WTC11 (cell line): ENCODE measurements at regions not wholly inside any gene's neighbourhood (a gene's known extent, or its start where the extent isn't known, plus 50 kb on each side); places are given as distances from the start of the nearest gene placed in this dataset.

Experiments used
- ATAC-seq: fragments of 200-7000 bp; cut with Tn5 transposase; 2 replicates; pipeline ENCODE4 v1.10.0; 2021; ENCODE audit warnings: mild to moderate bottlenecking, moderate library complexity
- CTCF ChIA-PET: fragments of 300-600 bp; sonication (Branson Sonifier 250); formaldehyde crosslinking; loops from one replicate; lab custom pipeline; 2021; ENCODE audit warnings: antibody characterized with exemption; lab: Charles Lee
- POLR2A ChIA-PET: fragments of 350-600 bp; sonication (Branson Sonifier 250); formaldehyde crosslinking; loops from one replicate; lab custom pipeline; 2021; ENCODE audit warnings: antibody characterized with exemption; lab: Charles Lee
- DNase-seq: peaks from one replicate; pipeline ENCODE4 v3.0.0; 2021; ENCODE audit warnings: low spot score
- H3K27ac Mint-ChIP-seq: 2 replicates; pipeline ENCODE4 v1.8.0; 2021; ENCODE audit warnings: mixed read lengths
- H3K27me3 Mint-ChIP-seq: 2 replicates; pipeline ENCODE4 v1.8.0; 2021; ENCODE audit warnings: low read depth, mild to moderate bottlenecking, moderate library complexity, mixed read lengths
- H3K36me3 Mint-ChIP-seq: 2 replicates; pipeline ENCODE4 v1.8.0; 2021; ENCODE audit warnings: mixed read lengths
- H3K4me1 Mint-ChIP-seq: 2 replicates; pipeline ENCODE4 v1.8.0; 2022; ENCODE audit warnings: mixed read lengths
- H3K4me3 Mint-ChIP-seq: 2 replicates; pipeline ENCODE4 v1.8.0; 2021; ENCODE audit warnings: mild to moderate bottlenecking, moderate library complexity, mixed read lengths
- H3K9me3 Mint-ChIP-seq: 2 replicates; pipeline ENCODE4 v1.8.0; 2021; ENCODE audit warnings: mixed read lengths
- ATF6 ChIP-seq: sonication (generic); formaldehyde crosslinking; IDR thresholded peaks from 2 replicates; pipeline ENCODE4 v1.8.1; 2023; ENCODE audit warnings: mild to moderate bottlenecking, missing genetic modification reagents
- CREM ChIP-seq: sonication (generic); formaldehyde crosslinking; IDR thresholded peaks from 2 replicates; pipeline ENCODE4 v1.8.1; 2022; ENCODE audit warnings: mild to moderate bottlenecking, missing genetic modification reagents, moderate library complexity
- E2F4 ChIP-seq: sonication (generic); formaldehyde crosslinking; IDR thresholded peaks from 2 replicates; pipeline ENCODE4 v1.8.1; 2022; ENCODE audit warnings: low read depth, mild to moderate bottlenecking, moderate library complexity, missing genetic modification reagents, borderline replicate concordance
- EMX1 ChIP-seq: fragments of 250-450 bp; sonication (Bioruptor Pico); IDR thresholded peaks from 2 replicates; pipeline ENCODE4 v1.8.0; 2021; ENCODE audit warnings: mild to moderate bottlenecking
- ERG ChIP-seq: fragments of 250-450 bp; sonication (Bioruptor Pico); IDR thresholded peaks from 2 replicates; pipeline ENCODE4 v1.8.0; 2021; ENCODE audit warnings: mild to moderate bottlenecking
- ETV6 ChIP-seq: sonication (generic); formaldehyde crosslinking; IDR thresholded peaks from 2 replicates; pipeline ENCODE4 v1.8.1; 2022; ENCODE audit warnings: mild to moderate bottlenecking, missing genetic modification reagents
- FOXJ3 ChIP-seq: sonication (generic); formaldehyde crosslinking; IDR thresholded peaks from 2 replicates; pipeline ENCODE4 v1.9.0; 2021; ENCODE audit warnings: missing genetic modification reagents, mild to moderate bottlenecking, borderline replicate concordance
- JUN ChIP-seq: sonication (generic); formaldehyde crosslinking; IDR thresholded peaks from 2 replicates; pipeline ENCODE4 v1.8.0; 2023; ENCODE audit warnings: mild to moderate bottlenecking, missing genetic modification reagents
- KAT7 ChIP-seq: sonication (generic); formaldehyde crosslinking; IDR thresholded peaks from 2 replicates; pipeline ENCODE4 v1.8.1; 2023; ENCODE audit warnings: missing genetic modification reagents, mild to moderate bottlenecking, borderline replicate concordance
- NFATC4 ChIP-seq: fragments of 250-450 bp; sonication (Bioruptor Pico); IDR thresholded peaks from 2 replicates; pipeline ENCODE4 v1.9.0; 2021; ENCODE audit warnings: mild to moderate bottlenecking
- NR1H2 ChIP-seq: sonication (generic); formaldehyde crosslinking; IDR thresholded peaks from 2 replicates; pipeline ENCODE4 v1.9.0; 2021; ENCODE audit warnings: mild to moderate bottlenecking, moderate library complexity, missing genetic modification reagents
- OVOL2 ChIP-seq: fragments of 250-450 bp; sonication (Bioruptor Pico); IDR thresholded peaks from 2 replicates; pipeline ENCODE4 v1.9.0; 2021; ENCODE audit warnings: mild to moderate bottlenecking, borderline replicate concordance
- RELA ChIP-seq: sonication (generic); formaldehyde crosslinking; IDR thresholded peaks from 2 replicates; pipeline ENCODE4 v1.8.1; 2022; ENCODE audit warnings: missing genetic modification reagents, mild to moderate bottlenecking, borderline replicate concordance
- RORB ChIP-seq: fragments of 250-450 bp; sonication (Bioruptor Pico); IDR thresholded peaks from 2 replicates; pipeline ENCODE4 v1.9.0; 2021; ENCODE audit warnings: mild to moderate bottlenecking
- TEAD1 ChIP-seq: sonication (generic); formaldehyde crosslinking; IDR thresholded peaks from 2 replicates; pipeline ENCODE4 v1.8.0; 2022; ENCODE audit warnings: mild to moderate bottlenecking, missing genetic modification reagents
- ZBTB21 ChIP-seq: sonication (generic); formaldehyde crosslinking; IDR thresholded peaks from 2 replicates; pipeline ENCODE4 v1.8.1; 2023; ENCODE audit warnings: mild to moderate bottlenecking, missing genetic modification reagents, borderline replicate concordance
- ZBTB43 ChIP-seq: sonication (generic); formaldehyde crosslinking; IDR thresholded peaks from 2 replicates; pipeline ENCODE4 v1.8.1; 2023; ENCODE audit warnings: mild to moderate bottlenecking, missing genetic modification reagents
- ZNF232 ChIP-seq: sonication (generic); formaldehyde crosslinking; IDR thresholded peaks from 2 replicates; pipeline ENCODE4 v1.8.0; 2022; ENCODE audit warnings: mild to moderate bottlenecking, missing genetic modification reagents
- ZNF317 ChIP-seq: sonication (generic); formaldehyde crosslinking; IDR thresholded peaks from 2 replicates; pipeline ENCODE4 v1.8.1; 2023; ENCODE audit warnings: low read depth, mild to moderate bottlenecking, moderate library complexity, missing genetic modification reagents, borderline replicate concordance
- TF ChIP-seq, protein P1 (sequence below): sonication (generic); formaldehyde crosslinking; IDR thresholded peaks from 2 replicates; pipeline ENCODE4 v1.8.1; 2023; ENCODE audit warnings: mild to moderate bottlenecking, moderate library complexity, missing genetic modification reagents
- TF ChIP-seq, protein P2 (sequence below): sonication (generic); formaldehyde crosslinking; conservative IDR thresholded peaks from 2 replicates; pipeline ENCODE4 v1.8.1; 2022; ENCODE audit warnings: mild to moderate bottlenecking, missing genetic modification reagents
- TF ChIP-seq, protein P3 (sequence below): fragments of 250-450 bp; sonication (Bioruptor Pico); IDR thresholded peaks from 2 replicates; pipeline ENCODE4 v1.9.0; 2021; ENCODE audit warnings: mild to moderate bottlenecking
- TF ChIP-seq, protein P4 (sequence below): sonication (generic); formaldehyde crosslinking; IDR thresholded peaks from 2 replicates; pipeline ENCODE4 v1.8.1; 2023; ENCODE audit warnings: mild to moderate bottlenecking, missing genetic modification reagents, borderline replicate concordance

DNA sequence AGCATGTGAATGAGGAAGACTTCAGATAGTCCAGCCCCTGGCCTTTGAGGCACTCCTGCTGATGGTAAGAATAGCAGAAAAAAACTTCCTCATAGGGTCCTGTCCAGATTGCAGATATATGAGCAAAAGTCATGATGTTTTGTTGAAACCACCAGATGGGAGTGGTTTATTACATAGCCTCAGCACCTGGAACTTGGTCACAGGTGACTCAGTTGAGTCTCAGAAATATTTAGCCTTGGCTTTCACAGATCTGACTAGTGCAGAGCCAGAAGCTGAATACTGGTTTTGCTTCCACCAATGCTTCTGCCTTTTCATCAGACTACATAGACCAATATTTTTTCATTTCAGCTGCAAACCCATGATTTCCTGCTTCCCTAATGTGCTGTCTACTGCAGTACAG lies 994.9 kb upstream of the SLIT2 start:
- no peaks in the 10 kb centered on the region for H3K27me3 Mint-ChIP-seq
- TF ChIP-seq, protein P1, sequence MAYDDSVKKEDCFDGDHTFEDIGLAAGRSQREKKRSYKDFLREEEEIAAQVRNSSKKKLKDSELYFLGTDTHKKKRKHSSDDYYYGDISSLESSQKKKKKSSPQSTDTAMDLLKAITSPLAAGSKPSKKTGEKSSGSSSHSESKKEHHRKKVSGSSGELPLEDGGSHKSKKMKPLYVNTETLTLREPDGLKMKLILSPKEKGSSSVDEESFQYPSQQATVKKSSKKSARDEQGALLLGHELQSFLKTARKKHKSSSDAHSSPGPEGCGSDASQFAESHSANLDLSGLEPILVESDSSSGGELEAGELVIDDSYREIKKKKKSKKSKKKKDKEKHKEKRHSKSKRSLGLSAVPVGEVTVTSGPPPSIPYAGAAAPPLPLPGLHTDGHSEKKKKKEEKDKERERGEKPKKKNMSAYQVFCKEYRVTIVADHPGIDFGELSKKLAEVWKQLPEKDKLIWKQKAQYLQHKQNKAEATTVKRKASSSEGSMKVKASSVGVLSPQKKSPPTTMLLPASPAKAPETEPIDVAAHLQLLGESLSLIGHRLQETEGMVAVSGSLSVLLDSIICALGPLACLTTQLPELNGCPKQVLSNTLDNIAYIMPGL (CRISPR knock-in tag), result no peak
- TF ChIP-seq NFATC4 (CRISPR knock-in tag) (no peak), ETV6 (CRISPR knock-in tag) (no peak), EMX1 (CRISPR knock-in tag) (no peak), ERG (no peak)
- POLR2A ChIA-PET, result no interaction called here
- H3K36me3 Mint-ChIP-seq, result peaks cover 48% of the 10 kb centered on the region
- no peak overlapping the region for H3K27ac Mint-ChIP-seq
- no peaks in the 10 kb centered on the region for H3K4me1 Mint-ChIP-seq
- CTCF ChIA-PET, result no interaction called here
- H3K9me3 Mint-ChIP-seq, result peaks cover 50% of the 10 kb centered on the region
- no peak overlapping the region for H3K4me3 Mint-ChIP-seq
- DNase-seq (no peak), ATAC-seq (no peak)

GRCh38 chr4:19254486-19254885 lies 997.2 kb upstream of the SLIT2 start:
- POLR2A ChIA-PET, result no interaction called here

More at GRCh38 chr4:19254486-19254885, 997.2 kb upstream of the SLIT2 start:
- peaks cover 67% of the 10 kb centered on the region for H3K9me3 Mint-ChIP-seq
- ATAC-seq, result no peak
- no peaks in the 10 kb centered on the region for H3K4me1 Mint-ChIP-seq
- TF ChIP-seq E2F4 (CRISPR knock-in tag) (no peak), ATF6 (no peak), ZBTB21 (CRISPR knock-in tag) (no peak), TEAD1 (no peak), FOXJ3 (no peak), ETV6 (CRISPR knock-in tag) (no peak), KAT7 (CRISPR knock-in tag) (no peak), JUN (no peak), RELA (CRISPR knock-in tag) (no peak), ZBTB43 (CRISPR knock-in tag) (no peak), ZNF232 (CRISPR knock-in tag) (no peak), ZNF317 (CRISPR knock-in tag) (no peak), CREM (CRISPR knock-in tag) (no peak), RORB (CRISPR knock-in tag) (no peak), OVOL2 (no peak), NR1H2 (no peak)
- TF ChIP-seq, protein P2, sequence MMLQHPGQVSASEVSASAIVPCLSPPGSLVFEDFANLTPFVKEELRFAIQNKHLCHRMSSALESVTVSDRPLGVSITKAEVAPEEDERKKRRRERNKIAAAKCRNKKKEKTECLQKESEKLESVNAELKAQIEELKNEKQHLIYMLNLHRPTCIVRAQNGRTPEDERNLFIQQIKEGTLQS (CRISPR knock-in tag), result no peak
- TF ChIP-seq, protein P3, sequence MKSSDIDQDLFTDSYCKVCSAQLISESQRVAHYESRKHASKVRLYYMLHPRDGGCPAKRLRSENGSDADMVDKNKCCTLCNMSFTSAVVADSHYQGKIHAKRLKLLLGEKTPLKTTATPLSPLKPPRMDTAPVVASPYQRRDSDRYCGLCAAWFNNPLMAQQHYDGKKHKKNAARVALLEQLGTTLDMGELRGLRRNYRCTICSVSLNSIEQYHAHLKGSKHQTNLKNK (CRISPR knock-in tag), result no peak
- TF ChIP-seq, protein P4, sequence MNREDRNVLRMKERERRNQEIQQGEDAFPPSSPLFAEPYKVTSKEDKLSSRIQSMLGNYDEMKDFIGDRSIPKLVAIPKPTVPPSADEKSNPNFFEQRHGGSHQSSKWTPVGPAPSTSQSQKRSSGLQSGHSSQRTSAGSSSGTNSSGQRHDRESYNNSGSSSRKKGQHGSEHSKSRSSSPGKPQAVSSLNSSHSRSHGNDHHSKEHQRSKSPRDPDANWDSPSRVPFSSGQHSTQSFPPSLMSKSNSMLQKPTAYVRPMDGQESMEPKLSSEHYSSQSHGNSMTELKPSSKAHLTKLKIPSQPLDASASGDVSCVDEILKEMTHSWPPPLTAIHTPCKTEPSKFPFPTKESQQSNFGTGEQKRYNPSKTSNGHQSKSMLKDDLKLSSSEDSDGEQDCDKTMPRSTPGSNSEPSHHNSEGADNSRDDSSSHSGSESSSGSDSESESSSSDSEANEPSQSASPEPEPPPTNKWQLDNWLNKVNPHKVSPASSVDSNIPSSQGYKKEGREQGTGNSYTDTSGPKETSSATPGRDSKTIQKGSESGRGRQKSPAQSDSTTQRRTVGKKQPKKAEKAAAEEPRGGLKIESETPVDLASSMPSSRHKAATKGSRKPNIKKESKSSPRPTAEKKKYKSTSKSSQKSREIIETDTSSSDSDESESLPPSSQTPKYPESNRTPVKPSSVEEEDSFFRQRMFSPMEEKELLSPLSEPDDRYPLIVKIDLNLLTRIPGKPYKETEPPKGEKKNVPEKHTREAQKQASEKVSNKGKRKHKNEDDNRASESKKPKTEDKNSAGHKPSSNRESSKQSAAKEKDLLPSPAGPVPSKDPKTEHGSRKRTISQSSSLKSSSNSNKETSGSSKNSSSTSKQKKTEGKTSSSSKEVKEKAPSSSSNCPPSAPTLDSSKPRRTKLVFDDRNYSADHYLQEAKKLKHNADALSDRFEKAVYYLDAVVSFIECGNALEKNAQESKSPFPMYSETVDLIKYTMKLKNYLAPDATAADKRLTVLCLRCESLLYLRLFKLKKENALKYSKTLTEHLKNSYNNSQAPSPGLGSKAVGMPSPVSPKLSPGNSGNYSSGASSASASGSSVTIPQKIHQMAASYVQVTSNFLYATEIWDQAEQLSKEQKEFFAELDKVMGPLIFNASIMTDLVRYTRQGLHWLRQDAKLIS (CRISPR knock-in tag), result no peak
- TF ChIP-seq, all 79 proteins: peak for 0
- Mint-ChIP-seq H3K36me3 (peaks cover 64% of the 10 kb centered on the region), H3K27ac (no peak overlapping the region), H3K27me3 (no peaks in the 10 kb centered on the region), H3K4me3 (no peak overlapping the region)
- DNase-seq, result no peak
- CTCF ChIA-PET, result no interaction called here
